ENCODE measurements at regions not wholly inside any gene's neighbourhood (a gene's known extent, or its start where the extent isn't known, plus 50 kb on each side); places are given as distances from the start of the nearest gene placed in this dataset.

- no peak for TF ChIP-seq CTCF (IDR thresholded peaks at IDR 0.05)
- Histone ChIP-seq H3K36me3 (no peaks in the 10 kb centered on the region), H3K4me1 (no peaks in the 10 kb centered on the region), H3K4me3 (no peak overlapping the region), H3K27ac (no peak overlapping the region), H3K9me3 (peaks cover 0 to 7% (median 2%) of the 10 kb centered on the region in 3 donors), H3K27me3 (no peaks in the 10 kb centered on the region)
- intact Hi-C loops (cut with DNase I; ENCODE audit: low total_unique reads), result no loop called here
- no peak for DNase-seq
These were observed 1126.3 kb upstream of the SORCS1 start for GRCh38 chr10:108290823-108291222.

GRCh38 chr10:108275895-108276685 lies 1111.6 kb upstream of the SORCS1 start:
- H3K27me3 ChIP-seq, result no peaks in the 10 kb centered on the region
- no peak overlapping the region for H3K27ac ChIP-seq
- no peaks in the 10 kb centered on the region for H3K9me3 ChIP-seq
- no peaks in the 10 kb centered on the region for H3K36me3 ChIP-seq
- no peak for TF ChIP-seq CTCF (IDR thresholded peaks at IDR 0.05)
- H3K4me3 ChIP-seq, result no peak overlapping the region
- no peak for DNase-seq
- H3K4me1 ChIP-seq, result no peaks in the 10 kb centered on the region
- intact Hi-C loops (cut with DNase I; ENCODE audit: low total_unique reads), result no loop called here

GRCh38 chr10:108260383-108260906 lies 1095.9 kb upstream of the SORCS1 start:
- intact Hi-C loops (cut with DNase I; ENCODE audit: low total_unique reads), result no loop called here
- H3K27ac ChIP-seq, result no peak overlapping the region
- no peaks in the 10 kb centered on the region for H3K9me3 ChIP-seq
- DNase-seq, result no peak
- no peak for TF ChIP-seq CTCF (IDR thresholded peaks at IDR 0.05)
- H3K36me3 ChIP-seq, result no peaks in the 10 kb centered on the region
- no peaks in the 10 kb centered on the region for H3K4me1 ChIP-seq
- H3K27me3 ChIP-seq, result no peaks in the 10 kb centered on the region
- H3K4me3 ChIP-seq, result no peak overlapping the region

GRCh38 chr10:108254089-108254488 lies 1089.6 kb upstream of the SORCS1 start:
- H3K4me1 ChIP-seq, result no peaks in the 10 kb centered on the region
- no peak overlapping the region for H3K4me3 ChIP-seq
- TF ChIP-seq CTCF (IDR thresholded peaks at IDR 0.05), result no peak
- intact Hi-C loops (cut with DNase I; ENCODE audit: low total_unique reads), result no loop called here
- DNase-seq, result no peak
- no peak overlapping the region for H3K27ac ChIP-seq
- H3K36me3 ChIP-seq, result no peaks in the 10 kb centered on the region
- H3K27me3 ChIP-seq, result no peaks in the 10 kb centered on the region
- H3K9me3 ChIP-seq, result no peaks in the 10 kb centered on the region

- H3K4me3 ChIP-seq, result no peak overlapping the region
- H3K36me3 ChIP-seq, result no peaks in the 10 kb centered on the region
- H3K27ac ChIP-seq, result no peak overlapping the region
- TF ChIP-seq CTCF (IDR thresholded peaks at IDR 0.05), result no peak
- H3K4me1 ChIP-seq, result no peaks in the 10 kb centered on the region
- no peak for DNase-seq
- no peaks in the 10 kb centered on the region for H3K9me3 ChIP-seq
- no peaks in the 10 kb centered on the region for H3K27me3 ChIP-seq
- intact Hi-C loops (cut with DNase I; ENCODE audit: low total_unique reads), result no loop called here
These were observed 1088.3 kb upstream of the SORCS1 start for GRCh38 chr10:108252771-108253170.
